GM18868 (cell line): ENCODE measurements at regions not wholly inside any gene's neighbourhood (a gene's known extent, or its start where the extent isn't known, plus 50 kb on each side); places are given as distances from the start of the nearest gene placed in this dataset.
"Not testable (repeated sequence)": the region's sequence is repeated elsewhere in the genome, so short reads cannot be mapped to it uniquely, and the experiment has no call there.

Experiments used
- ATAC-seq: cut with Tn5 transposase; IDR thresholded peaks from one replicate; pipeline ENCODE4 v1.9.1; 2021; ENCODE audit warnings: mild to moderate bottlenecking, moderate library complexity; ENCODE audit not compliant: unreplicated experiment

DNA sequence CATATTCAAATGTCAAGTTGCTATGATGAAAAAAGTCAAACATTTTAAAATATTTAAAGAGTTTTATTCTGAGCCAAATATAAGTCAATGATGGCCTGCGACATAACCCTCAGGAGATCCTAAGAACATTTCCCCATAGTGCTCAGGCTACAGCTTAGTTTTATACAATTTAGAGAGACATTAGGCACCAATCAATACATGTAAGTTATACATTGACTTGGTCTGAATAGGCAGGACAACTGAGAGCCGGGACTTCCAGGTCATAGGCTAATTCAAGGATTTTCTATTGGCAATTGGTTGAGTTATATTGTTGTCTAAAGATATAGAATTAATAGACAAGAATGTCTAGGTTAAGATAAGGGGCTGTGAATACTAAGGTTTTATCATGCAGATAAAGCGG, 64.5 kb downstream of the UGT2B28 start:
- ATAC-seq, result not testable (repeated sequence)

DNA sequence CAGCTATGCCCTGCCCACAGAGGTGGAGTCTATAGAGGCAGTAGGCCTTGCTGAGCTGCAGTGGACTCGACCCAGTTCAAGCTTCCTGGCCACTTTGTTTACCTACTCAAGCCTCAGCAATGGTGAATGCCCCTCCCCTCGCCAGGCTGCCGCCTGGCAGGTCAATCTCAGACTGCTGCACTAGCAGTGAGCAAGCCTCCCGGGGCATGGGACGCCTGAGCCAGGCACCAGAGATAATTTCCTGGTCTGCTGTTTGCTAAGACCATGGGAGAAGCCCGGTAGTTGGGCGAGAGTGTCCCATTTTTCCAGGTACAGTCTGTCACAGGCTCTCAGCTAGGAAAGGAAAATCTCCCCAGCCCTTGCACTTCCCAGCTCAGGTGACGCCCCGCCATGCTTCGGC, 68.5 kb downstream of the UGT2B28 start:
- ATAC-seq, result not testable (repeated sequence)

DNA sequence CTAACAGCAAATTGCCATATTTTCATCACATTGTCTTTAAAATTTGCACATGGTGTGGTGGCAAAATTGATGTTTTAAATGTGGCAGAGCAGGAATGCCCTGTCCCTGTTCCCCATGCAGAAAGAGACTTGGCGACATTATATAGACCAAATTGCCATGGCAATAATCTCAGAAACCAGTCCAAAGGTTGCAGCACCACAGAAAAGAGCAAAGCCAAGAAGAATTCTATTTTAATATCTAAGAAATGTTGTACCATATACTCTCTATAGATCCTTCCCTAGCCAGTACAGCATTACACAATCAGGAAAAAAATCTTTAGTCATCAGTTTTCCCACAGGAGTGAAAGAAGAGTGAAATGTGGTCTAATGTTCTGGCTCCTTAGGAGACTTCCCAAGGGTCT, 80.0 kb downstream of the UGT2B28 start:
- ATAC-seq, result no peak

DNA sequence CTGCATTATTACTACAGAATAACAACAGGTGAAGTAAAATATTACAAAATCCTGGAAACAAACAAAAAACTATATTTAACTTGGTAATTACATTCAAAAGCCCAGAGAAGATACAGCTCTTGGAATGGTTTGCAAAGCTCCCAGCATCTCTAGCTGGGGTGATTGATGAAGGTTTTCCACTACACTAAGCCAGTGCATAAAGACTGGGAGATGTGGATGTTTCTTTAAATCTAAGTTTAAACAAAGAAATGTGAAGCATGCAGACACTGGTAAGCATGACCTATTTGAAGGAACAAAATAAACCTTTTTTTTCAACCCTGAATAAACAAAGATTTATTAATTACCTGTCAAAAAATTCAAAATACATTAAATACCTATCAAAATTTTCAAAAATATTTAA, 80.5 kb downstream of the UGT2B28 start:
- ATAC-seq, result not testable (repeated sequence)

DNA sequence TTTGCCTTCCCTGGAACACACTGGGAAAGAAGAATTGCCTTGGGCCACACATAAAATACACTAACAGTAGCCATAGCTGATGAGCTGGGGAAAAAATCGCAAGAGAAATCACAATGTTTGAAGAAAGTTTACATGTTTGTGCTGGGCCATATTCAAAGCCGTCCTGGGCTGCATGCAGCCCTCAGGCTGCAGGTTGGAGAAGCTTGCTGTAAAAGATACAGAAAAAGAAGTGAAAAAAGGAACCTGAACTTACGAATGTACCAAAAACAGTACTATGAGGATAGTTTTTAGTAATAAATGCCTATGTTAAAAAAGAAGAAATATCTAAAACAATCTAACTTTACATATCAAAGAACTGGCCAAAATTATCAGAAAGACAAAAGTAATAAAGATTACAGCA, 82.1 kb downstream of the UGT2B28 start:
- peak; percentile 53 for ATAC-seq

DNA sequence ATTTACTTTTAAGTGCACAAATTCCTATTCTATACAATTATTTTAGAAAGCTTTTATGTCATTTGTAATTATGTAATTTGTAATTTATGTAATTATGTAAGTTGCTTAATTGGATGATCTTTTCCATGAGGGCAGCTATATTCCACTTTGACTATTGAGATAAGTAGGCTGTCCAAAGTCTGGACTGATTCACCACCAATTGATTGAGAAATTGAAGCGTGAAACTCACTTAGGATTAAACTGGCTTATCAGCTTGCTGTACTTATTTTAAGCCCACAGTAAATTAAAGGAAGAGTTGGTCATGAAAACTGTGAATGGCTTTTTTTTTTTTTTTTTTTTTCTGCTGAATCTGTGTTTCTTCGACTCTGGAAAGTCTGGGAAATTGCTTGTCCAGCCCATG, 87.4 kb downstream of the UGT2B28 start:
- ATAC-seq, result not testable (repeated sequence)

DNA sequence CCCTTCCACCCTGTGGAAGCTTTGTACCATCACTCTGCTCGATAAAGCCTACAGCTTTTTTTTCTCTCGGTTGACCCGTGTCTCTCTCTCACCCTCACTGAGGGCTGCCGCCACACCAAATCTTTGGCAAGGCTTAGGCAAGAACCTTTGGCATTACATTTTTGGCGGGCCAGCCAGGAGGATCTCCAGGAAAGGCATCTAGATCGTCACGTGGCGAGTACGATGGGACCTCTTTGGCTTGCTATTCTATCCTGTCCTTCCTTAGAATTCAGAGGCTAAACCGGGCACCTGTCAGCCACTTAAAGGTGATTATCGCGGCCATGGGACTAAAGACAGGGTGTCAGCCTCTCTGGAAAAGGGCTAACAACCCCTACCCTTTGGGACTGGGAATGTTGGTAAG, 96.2 kb downstream of the UGT2B28 start:
- no peak for ATAC-seq

DNA sequence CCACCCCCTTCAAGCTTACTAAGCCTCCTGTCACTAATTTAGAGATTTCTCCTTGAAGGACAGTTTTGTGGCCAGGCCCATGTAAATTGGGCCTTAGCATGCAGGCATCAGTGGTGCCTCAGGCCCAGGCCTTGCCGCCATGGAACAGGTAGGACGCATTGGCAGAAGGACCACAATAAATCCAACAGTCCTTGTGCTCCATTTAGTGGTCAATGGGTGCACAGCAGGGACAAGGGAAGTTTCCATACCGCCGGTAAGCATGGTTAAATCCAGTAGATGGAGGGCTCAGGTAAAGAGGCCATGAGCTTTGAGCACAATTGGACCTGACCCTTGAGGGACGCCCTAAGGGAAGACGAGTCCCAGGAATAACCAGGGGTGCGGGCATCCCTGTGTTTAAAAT, 97.3 kb downstream of the UGT2B28 start:
- ATAC-seq, result no peak

DNA sequence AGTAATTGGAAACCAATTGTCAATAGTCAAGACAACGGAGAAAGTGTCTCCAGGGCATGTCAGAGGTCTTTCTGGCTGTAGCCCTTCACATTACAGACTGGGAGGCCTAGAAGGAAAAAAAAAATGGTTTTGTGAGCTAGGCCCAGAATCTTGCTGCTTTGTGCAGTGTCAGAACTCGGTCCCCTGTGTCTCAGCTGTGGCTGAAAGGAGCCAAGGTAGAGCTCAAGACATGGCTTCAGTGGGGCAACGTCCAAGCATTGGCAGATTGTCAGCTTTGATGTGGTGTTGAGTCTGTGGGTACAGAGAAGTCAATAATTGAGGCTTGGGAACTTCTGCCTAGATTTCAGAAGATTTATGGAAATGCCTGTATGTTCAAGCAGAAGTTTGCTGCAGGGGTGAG, 103.0 kb downstream of the UGT2B28 start:
- ATAC-seq, result no peak

DNA sequence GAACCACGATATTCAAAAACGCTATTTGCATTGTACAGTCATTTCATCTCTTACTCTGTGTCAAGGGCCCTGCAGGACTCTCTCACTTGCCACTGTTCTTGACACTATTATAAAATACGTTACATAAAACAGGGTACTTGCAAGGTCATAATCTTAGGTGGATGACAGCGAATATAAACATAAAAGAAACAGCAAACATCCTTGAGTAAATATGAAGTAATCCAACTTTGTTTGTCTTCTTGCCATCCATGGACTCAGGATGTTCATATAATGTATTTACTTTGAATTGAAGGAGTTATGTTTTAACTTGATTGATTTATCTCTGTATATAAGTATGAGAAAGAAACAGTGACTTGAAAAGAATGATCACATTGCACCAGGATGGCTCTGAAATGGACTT, 106.6 kb downstream of the UGT2B4 start:
- ATAC-seq, result not testable (repeated sequence)

DNA sequence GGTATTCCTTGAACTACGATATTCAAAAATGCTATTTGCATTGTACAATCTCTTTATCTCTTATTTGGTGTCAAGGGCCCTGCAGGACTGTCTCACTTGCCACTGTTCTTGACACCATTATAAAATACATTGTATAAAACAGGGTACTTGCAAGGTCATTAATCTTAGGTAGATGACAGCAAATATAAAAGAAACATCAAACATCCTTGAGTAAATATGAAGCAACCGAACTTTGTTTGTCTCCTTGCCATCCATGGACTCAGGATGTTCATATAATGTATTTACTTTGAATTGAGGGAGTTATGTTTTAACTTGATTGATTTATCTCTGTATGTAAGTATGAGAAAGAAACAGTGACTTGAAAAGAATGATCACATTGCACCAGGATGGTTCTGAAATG, 87.3 kb downstream of the UGT2B4 start:
- ATAC-seq, result no peak

DNA sequence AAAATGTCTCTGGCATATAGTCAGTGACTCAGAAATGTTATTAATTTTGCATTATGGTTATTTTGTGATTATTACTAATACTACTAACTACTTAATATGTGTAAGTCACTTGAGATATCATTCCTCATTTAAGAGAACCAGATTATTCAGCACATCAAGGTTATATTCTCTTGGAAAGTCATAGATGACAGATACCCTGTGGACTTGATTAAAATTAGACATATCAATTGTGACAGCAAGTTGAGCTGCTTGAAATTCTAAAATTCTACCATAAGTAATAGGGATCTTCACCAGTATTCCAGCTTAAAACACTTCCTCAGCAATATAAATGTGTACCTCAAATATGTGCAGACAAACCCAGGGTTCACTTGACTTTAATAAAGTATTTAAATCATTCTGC, 83.7 kb downstream of the UGT2B4 start:
- ATAC-seq, result not testable (repeated sequence)

DNA sequence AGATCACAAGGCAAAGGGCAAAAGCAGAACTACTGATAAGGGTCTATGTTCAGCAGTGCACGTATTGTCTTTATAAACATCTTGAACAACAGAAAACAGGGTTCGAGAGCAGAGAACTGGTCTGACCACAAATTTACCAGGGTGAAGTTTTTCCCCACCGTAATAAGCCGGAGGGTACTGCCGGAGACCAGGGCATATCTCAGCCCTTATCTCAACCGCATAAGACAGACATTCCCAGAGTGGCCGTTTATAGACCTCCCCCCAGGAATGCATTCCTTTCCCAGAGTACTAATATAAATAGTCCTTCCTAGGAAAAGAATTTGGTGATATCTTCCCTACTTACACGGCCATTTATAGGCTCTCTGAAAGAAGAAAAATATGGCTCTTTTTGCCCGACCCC, 71.0 kb downstream of the UGT2B4 start:
- ATAC-seq, result not testable (repeated sequence)
